GM19239 (cell line): ENCODE measurements at regions not wholly inside any gene's neighbourhood (a gene's known extent, or its start where the extent isn't known, plus 50 kb on each side); places are given as distances from the start of the nearest gene placed in this dataset.

Experiments
- DNase-seq: peaks from one replicate; pipeline ENCODE4 v3.0.0; 2011; ENCODE audit warnings: low spot score; ENCODE audit not compliant: insufficient read length
- FAIRE-seq: peaks from 2 replicates; lab custom pipeline; 2011; peaks lifted over from hg19 to GRCh38; lab: Jason Lieb, UNC

DNA sequence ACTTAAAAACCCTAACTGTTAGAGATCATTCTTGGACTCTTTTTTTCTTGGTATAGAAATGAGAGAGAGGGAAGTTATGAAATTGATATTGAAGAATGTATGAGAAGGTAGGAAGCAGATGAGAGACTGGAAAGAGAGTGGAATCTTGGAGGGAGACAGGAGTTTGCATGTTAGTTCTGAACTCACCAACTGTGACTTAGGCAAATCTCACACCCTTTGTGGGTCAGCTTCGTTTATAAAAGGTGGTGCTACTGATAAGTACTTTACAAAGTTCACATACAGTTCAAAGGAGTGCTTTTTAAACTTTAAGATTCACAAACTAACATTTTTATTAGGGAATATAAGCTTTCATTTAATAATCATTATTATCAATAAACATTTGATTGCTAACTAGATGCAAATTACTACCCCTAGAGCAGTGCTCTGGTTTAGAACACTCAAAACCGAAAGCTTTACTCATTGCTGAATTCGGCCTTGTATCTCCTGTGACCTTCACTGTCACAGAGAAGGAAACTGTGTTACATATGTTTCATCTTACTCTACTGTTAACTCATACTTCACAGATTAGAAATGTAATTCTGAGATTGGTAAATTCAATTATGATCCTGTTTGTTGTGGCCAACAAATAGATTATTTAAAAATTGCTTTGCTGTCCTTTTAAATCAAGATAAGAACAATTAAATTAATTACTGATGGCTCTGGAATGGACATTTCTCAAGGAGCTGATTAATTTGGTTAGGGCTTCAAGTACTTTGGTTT is 143.2 kb downstream of the RMI1 start:
- DNase-seq (no peak), FAIRE-seq (peak; percentile 55)

DNA sequence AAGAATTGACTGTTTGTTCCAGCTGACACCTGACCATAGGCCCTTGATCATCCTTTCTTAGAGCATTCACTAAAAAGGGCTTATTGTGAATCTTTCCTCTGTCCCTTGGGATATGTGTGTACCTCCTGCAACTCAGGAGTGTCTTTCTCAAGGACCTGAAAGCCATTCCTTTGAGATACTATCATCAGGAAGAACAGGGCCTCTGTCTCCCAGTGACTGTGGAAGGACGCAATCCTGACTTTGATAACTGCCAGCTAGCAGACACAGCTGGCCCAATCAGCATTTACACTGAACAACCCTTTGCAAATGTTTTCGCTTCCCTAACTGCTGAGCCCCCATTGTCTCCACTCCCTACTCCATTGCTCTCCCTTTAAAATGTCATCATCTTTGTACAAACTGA is 144.4 kb downstream of the RMI1 start:
- DNase-seq: no peak
- no peak for FAIRE-seq

DNA sequence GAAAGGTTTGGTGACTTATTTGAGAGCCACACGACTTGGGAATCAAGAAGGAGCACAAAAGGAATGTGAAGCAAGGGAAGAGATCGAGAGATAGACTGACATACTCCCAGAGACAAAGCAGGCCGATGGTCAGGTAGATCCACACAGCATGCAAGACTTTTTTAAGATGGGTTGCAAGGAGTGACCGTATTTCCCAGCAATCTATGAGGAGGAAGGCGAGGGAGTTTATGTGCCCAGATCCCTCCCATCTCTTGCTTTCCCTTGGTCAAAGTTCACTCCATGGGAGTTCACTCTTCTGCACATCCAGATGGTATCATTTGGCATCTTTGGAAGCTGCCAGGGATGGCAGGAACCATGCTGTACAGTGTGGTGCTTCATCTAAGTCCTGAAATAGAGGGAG is 148.9 kb downstream of the RMI1 start:
- DNase-seq: no peak
- FAIRE-seq: no peak

GRCh38 chr9:84136119-84136868 is 155.7 kb downstream of the RMI1 start:
- DNase-seq (no peak), FAIRE-seq (no peak)

GRCh38 chr9:84137968-84138367 is 157.4 kb downstream of the RMI1 start:
- DNase-seq (no peak), FAIRE-seq (no peak)

DNA sequence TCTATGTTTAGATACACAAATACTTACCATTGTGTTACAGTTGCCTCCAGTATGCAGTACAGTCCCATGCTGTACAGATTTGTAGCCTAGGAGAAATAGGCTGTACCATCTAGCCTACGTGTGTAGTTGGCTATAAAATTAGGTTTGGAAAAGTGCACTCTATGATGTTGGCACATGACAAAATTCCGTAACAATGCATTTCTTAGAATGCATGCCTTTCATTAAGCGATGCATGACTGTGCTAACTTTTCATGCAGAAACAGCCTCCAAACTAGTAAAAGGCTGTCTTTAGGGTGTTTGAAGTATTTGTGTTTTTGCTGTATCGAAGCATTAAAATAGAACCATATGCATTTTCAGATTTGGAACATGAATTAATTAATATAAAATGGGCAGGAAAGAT is 157.9 kb downstream of the RMI1 start:
- no peak for FAIRE-seq
- no peak for DNase-seq

- FAIRE-seq (no peak), DNase-seq (no peak)
Measured at GRCh38 chr9:84139296-84140070, 158.9 kb downstream of the RMI1 start.

DNA sequence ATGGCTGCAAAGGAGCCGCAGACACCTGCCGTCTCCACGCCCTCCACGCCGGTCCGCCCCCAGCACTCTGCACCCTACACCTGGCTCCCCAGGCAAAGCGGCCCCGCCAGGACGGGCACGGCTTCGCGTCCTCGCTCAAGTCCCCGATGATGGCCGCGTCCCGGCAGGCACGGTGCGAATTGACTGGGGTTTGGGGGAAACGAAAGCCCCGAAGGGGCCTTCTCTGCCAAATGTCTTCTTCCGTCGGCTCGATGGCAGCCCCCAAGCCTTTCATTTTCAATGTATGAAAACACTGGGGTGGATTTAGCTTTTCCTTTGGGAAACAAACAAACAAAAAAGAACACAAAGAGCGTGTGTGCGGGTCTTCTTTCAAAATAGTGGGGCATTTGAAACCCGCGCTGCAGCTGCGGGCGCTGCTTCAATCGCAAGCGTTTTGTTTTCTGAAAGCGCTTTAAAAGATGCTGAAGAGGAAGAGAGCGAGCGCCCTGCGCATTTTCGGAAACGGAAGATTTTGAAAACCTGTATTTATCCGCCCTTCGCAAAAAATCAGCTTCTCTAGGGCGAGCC is 160.0 kb downstream of the RMI1 start:
- no peak for FAIRE-seq
- no peak for DNase-seq

- FAIRE-seq (no peak), DNase-seq (no peak)
Measured at GRCh38 chr9:84141741-84142370, 161.3 kb downstream of the RMI1 start.

DNA sequence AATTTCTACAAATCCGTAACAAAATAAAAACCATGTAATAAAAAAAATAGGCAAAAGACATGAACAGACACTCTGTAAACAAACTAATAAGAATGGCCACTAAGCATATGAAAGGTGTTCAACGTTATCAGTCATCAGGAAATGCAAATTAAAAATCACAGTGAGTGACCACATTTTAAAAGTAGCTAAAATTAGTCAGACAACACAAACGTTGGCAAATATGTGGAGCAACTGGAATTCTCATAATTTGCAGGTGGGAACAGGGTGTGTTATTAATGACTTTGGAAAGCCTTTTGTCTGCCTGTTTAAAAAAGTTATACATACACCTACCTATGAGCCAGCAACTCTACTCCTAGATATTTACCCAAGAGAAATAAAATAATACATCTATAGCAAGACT is 164.4 kb downstream of the RMI1 start:
- FAIRE-seq: no peak
- no peak for DNase-seq

DNA sequence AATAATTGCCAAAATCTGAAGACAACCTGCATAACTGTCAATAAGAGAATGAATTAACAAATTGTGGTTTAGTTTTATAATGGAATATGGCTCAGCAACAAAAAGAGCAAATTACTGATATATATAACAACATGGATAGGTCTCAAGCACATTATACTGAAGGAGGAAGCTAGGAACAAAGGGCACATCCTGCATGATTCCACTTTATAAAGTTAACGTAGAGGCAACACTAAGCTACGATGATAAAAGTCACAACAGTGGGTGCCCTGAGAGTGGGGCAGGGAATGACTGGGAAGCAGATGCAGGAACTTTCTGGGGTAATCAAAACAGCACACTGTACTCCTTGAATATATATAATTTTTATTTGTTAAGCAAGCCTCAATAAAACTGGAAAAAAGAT is 165.2 kb downstream of the RMI1 start:
- FAIRE-seq: no peak
- DNase-seq: no peak

DNA sequence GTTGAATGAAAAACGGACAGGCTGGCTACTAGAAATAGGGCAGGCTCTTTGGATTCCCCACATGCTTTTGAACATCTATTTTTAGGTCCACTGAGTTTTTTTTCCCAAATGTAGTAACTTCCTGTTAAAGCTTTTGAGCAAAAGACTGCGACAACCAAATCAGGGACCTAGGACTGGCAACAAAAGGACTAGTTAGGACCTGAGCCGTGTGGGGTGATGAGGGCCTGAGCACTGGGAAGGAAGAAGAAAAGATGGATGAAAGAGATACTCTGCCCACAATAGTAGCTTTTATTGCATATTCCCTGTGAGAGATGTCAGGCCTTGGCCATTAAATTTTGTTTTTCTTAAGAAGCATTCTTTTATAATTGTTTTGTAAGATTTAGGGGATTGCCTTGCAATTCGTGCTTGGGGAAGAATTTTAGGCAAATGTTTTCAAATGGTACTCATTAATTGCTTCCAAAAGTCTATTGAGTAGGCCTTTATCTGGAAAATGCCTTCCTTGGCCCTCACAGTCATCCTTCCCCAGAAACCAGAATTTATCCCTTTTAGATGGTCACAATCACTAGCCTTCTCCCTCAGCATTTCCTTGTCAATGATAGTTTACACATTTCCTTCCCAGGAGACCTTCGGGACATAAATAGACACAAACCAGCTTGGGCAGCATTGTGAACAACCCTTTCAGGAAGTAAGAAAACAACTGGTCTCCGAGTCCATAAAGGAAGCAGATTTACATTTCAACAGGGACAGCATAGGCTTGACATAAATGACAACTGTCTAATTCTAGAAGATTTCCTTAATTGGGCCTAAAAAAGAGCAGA is 166.5 kb downstream of the RMI1 start:
- DNase-seq (no peak), FAIRE-seq (no peak)

DNA sequence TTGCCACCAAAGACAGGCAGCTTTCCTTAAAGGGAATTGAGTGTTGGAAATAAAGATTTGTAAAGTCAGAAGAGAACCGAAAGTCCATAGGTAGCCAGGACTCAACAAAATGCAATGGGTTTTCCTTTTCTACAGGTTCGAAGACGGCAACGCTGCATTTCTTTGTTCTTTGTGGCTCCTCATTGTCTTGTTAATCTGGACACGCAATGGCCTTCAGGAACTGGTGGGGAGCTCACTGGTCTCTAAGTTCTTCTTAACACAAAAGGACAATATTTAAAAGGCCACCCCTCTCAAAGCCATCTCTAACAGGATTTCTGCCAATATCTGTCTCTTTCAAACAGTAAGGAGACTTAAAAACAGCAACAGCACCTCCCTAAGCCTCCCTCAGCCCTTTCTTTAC is 170.6 kb downstream of the RMI1 start:
- no peak for FAIRE-seq
- no peak for DNase-seq

DNA sequence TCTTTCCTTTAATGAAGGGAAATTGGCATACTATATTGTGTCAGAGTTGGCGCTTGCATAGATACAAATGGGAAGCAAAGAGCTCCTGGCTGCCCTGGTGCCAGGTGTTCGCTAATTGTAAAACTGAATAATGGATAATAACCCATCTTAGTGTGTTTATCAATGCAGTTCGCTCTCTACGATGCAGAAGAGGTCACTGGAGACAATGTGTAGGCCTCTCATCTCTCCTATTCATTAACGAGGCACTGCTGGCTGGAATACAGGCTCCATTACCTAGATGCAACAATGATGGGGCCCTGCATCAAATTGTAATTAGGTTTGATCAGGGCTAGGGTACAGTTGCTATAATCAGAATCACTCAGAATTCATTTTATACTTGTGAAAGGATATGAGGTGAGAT is 171.0 kb downstream of the RMI1 start:
- DNase-seq (no peak), FAIRE-seq (no peak)

DNA sequence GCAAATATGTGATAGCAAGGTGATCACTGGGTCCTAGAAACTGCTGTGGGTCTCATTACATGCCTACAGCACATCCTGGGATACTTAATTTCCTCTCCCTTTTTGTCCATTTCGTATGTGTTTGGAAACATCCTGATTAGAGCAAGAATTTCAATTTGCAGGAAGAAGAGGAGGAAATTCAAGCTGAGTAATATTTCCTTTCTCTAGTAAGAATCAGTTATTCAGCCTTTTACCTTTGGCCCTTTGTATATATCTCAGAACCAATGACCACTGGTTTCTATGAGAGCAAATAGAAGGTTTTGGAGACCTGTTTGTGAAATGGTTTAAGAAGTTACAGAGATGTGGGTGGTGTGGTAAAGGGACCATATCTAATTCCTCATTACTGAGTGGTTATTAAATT is 171.6 kb downstream of the RMI1 start:
- DNase-seq (no peak), FAIRE-seq (no peak)

GRCh38 chr9:84153885-84154284 is 173.3 kb downstream of the RMI1 start:
- no peak for DNase-seq
- no peak for FAIRE-seq

DNA sequence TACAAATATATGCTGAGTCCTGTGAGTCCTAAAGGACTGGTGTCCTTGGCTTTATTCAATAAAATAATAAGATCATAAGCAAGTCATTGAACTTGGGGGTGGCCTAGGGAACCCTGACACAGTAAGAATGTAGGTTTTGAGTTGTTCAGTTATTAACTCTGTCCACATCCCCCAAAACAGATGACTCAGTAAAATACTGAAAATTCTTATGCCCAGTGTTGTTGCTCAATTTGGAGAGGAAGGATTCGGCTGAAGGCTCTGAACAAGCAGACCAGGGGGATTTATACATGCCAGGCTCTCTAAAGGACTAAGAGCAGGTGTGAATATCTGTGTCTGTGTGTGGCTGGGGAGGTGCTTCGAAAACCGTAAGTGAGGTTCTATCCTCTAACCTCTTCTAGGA is 173.7 kb downstream of the RMI1 start:
- FAIRE-seq: no peak
- no peak for DNase-seq

GRCh38 chr9:84163052-84163650 is 177.4 kb downstream of the SLC28A3 start:
- DNase-seq (no peak), FAIRE-seq (no peak)

GRCh38 chr9:84166891-84167290 is 173.7 kb downstream of the SLC28A3 start:
- FAIRE-seq (no peak), DNase-seq (no peak)
